PC-9 (cell line): ENCODE measurements at regions not wholly inside any gene's neighbourhood (a gene's known extent, or its start where the extent isn't known, plus 50 kb on each side); places are given as distances from the start of the nearest gene placed in this dataset.

Source experiments
- CTCF ChIP-seq: fragments of 200-600 bp; sonication (generic); conservative IDR thresholded peaks from 2 replicates; pipeline ENCODE4 v1.6.1; 2017; ENCODE audit warnings: mixed run types, antibody characterized with exemption, mild to moderate bottlenecking, moderate library complexity
- EZH2 ChIP-seq: fragments of 200-600 bp; sonication (generic); IDR thresholded peaks from 2 replicates; pipeline ENCODE4 v1.8.0; 2017; ENCODE audit warnings: antibody characterized with exemption, low read depth

- TF ChIP-seq EZH2 = no peak
- no peak for TF ChIP-seq CTCF
Measured at GRCh38 chr5:110018509-110018908, 328.8 kb downstream of the MAN2A1 start.
